ENCODE measurements at regions not wholly inside any gene's neighbourhood (a gene's known extent, or its start where the extent isn't known, plus 50 kb on each side); places are given as distances from the start of the nearest gene placed in this dataset.
"Not testable (repeated sequence)": the region's sequence is repeated elsewhere in the genome, so short reads cannot be mapped to it uniquely, and the experiment has no call there.

DNA sequence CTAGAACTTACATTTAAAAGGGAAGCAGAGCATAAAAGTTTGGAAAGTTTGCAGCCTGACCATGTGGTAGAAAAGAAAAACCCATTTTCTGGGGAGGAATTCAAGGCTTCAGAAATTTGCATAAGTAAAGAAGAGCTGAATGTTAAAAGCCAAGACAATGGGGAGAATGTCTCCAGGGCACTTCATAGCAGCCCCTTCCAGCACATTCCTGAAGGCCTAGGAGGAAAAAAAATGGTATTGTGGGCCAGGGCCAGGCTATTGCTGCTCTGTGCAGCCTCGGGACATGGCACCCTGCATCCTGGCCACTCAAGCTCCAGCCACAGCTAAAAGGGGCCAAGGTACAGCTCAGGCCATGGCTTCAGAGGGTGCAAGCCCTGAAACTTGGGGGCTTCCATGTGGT, 474.2 kb upstream of the MDGA2 start:
- DNase-seq, result not testable (repeated sequence)

DNA sequence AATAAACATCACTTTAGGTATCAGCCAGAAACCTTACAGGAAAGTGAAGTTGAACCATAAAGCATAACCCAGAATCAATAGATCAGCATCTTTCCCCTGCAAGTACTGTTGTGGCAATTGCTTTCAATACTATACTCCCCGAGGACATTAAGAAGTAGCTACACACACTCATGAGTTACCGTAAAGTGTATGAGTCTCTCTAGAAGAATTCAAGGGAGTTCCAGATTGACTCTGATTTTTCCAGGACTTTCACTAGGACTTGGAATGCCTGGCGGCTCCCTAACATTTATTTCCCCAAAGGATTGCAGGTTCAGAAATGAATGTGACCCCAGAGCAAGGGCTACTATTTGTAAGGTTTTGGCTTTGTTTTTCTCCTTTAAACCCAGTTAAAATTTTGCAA, 465.4 kb upstream of the MDGA2 start:
- no peak for DNase-seq

GRCh38 chr14:48129472-48129871, 454.1 kb upstream of the MDGA2 start:
- no peak for DNase-seq

DNA sequence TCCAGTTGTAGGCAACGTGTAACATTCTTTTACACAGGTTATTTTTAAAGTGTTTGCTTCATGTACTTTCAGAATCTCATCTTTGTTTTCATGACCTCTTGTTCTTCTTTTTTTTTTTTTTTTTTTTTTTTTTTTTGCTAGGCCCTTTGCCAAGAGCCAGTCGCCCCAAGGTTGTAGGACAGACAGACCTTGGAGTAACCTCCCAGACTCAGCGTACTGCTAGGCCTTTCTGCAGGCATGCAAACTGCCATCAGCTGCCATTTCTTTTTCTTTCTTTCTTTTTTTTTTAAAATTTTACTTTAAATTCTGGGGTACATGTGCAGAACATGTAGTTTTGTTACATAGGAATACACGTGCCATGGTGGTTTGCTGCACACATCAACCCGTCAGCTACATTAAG, 452.3 kb upstream of the MDGA2 start:
- no peak for DNase-seq

DNA sequence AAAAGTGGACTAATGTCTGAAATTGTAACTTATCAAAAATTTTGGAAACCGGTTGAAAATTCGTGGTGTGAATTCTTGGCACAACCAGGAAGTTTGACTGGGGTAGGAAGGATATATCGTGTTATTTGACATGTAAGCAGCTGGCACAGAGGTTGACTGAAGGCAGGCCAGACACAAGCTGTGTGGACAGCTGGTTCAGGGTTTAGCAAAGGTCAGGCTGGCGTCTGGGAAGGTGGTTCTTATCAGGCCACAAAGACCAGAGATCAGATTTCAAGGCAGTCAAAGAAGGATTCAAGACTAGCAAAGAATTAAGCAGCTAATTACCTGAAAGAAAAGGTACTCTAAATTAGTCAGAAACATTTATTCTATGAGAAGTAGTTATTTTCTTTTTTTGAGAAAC, 450.2 kb upstream of the MDGA2 start:
- no peak for DNase-seq

DNA sequence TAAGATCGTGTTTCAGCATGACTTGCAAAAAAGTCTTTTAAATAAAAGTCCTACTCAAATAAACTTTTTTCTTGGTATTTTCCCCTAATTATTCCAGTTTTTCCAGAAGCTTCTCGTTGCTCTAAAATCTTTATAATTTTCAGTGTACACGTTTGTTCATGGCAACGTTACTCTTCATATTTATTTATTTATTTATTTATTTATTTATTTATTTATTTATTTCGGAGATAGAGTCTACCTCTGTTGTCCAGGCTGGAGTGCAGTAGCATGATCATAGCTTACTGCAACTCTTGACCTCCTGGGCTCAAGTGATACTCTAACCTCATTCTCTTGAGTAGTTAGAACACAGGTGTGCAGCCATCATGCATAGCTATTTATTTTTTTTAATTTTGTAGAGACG, 438.3 kb upstream of the MDGA2 start:
- DNase-seq, result no peak

DNA sequence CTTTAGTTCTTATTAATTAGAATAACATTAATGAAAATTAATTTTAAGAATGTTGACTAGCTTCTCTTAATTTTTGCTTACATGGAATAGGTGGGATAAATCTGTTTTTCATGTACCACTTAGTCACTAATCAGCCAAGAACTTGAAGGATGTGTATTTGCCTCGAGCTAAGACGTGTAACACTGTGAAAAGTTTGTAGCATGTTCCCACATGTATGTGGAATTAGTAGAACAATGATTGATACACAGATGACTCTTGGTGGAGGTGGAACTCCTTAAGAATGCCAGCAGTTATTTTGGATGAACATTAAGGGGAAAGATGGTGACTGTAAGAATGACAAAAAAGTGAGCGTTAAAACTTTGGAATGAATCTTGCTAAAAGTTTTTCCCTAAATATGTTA, 435.7 kb upstream of the MDGA2 start:
- no peak for DNase-seq

- no peak for DNase-seq
Measured at GRCh38 chr14:48107646-48108045, 432.2 kb upstream of the MDGA2 start.

DNA sequence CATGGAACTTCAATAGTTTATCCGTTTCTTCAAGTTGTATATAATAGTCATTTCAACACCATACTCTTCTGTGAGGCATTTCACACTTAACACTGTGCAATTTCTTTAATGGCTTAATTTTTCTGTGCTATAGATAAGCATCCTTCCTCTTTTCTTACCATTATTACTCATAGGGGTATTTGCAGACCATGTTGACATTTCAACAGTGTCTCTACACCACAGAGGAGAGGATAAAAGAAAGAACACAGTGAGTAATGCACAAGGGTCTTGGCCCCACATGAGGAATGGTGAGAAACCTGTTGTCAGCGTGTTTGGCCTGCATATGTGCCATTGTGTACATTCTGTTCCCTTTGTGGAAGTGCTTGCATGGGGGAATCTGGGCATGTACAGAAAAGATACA, 421.5 kb upstream of the MDGA2 start:
- no peak for DNase-seq

DNA sequence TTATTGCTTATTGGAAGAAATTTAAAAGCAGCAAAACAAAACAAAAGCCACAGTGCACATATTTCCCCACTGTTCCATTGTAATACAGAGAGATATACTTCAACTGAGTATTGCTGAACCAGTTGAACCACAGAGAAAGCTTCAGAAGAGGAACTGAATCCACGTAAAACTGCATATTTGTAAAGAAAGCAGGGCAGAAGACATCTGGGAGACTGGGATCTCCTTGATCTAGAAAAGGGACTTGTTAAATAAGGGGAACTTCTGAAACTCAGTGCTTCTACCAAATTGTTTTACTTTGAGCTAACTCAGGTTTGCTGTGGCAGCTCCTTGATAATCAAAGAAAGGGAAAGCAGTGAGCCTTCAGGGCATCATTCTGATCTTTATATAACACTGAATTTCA, 411.1 kb upstream of the MDGA2 start:
- DNase-seq, result no peak

- no peak for DNase-seq
Measured at GRCh38 chr14:48075487-48075886, 400.1 kb upstream of the MDGA2 start.

- DNase-seq, result no peak
Measured at GRCh38 chr14:48052973-48053372, 377.6 kb upstream of the MDGA2 start.

DNA sequence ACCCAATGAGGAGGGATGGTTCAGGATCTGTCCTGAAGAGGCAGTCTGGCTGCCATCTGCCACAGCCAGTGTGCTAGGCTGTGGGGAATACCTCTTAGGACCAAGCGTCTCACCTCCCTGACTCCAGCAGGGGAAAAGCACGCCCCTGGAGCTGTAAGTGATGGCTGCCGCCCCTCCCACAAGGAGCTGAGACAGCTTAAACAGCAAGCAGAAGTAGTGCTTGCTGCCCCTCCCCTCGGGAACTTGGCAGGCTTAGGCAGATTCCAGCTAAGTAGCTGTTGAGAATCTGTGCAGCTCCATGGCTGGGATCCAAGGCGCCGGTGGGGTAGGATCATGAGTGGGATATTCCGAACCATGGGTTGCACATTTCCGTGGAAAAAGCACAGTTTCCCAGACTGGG, 360.4 kb upstream of the MDGA2 start:
- no peak for DNase-seq

GRCh38 chr14:48027115-48027514, 351.7 kb upstream of the MDGA2 start:
- DNase-seq, result no peak

GRCh38 chr14:48023881-48024280, 348.5 kb upstream of the MDGA2 start:
- no peak for DNase-seq

DNA sequence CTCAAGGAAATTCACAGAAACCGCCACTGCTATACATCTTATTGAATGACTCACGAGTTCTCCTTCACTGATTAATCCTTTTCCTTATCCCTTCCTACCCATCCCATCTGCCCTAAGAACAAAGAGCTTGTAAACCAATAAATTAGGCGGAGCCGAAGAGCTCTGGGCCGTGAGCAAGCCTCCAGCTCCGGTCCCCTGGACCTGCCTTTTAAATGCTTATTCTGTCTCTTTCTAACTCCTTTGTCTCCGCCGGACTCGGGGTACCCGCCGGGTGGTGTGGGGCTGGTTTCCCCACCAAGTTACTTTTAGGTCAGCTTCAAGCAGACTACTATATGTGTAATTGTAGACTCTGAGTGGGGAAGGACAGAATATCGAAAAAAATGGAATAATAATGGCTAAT, 336.1 kb upstream of the MDGA2 start:
- DNase-seq, result not testable (repeated sequence)

DNA sequence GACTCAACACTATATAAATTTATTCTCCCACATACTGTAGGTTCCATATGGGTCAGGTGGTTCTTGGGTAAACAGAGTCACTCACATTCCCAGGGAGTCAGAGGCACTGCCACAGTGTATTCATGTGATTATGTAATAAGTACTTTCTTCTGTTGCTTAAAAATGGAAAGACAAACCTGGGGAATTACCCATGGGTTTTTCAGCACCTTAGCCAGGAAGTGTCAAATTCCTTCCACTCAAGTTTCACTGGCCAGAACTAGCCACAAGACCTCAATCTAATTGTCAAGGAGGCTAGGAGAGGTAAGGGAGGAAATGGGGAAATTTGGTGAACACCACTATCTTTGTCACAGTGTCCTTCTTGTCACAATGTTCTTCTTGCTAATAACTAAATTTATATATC, 333.2 kb upstream of the MDGA2 start:
- no peak for DNase-seq

DNA sequence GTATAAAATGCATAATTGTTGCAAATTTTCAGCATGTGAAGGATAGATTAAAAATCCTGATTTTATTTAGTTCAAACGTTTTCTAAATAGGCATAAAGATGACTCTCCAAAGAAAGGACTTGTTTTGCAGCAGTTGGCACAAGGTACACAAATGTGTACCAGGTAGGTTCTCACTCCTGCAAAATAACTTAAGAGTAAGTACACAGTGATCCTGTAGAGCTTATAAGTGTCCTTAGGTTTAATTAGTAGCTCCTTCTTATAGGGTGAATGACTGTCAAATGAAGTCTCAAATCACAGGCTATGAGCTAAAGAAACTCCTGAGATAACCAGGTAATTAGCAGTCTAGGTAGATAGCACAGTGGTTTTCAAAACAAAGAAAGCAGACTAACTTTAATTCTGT, 330.6 kb upstream of the MDGA2 start:
- DNase-seq, result no peak

GRCh38 chr14:47993883-47994282, 318.5 kb upstream of the MDGA2 start:
- no peak for DNase-seq

DNA sequence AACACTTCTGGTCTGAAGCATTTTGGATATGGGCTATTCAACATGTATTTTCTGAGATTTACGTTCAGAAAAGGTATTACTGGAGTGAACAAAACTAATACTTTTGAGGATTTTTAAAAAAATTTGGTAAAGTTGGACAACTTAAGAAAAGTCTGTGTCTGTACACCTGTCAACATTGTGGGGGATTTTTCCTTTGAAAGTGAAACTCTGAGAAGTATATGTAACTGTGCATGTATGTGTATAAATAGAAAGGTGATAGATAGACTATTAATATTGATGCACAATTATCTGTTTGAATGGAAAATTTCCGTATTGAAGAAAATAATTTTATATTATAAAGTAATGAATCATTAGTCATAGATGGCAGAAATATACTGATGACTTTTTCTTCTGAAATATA, 312.8 kb upstream of the MDGA2 start:
- no peak for DNase-seq

GRCh38 chr14:47978871-47979270, 303.5 kb upstream of the MDGA2 start:
- no peak for DNase-seq

GRCh38 chr14:47976139-47976538, 300.7 kb upstream of the MDGA2 start:
- no peak for DNase-seq

DNA sequence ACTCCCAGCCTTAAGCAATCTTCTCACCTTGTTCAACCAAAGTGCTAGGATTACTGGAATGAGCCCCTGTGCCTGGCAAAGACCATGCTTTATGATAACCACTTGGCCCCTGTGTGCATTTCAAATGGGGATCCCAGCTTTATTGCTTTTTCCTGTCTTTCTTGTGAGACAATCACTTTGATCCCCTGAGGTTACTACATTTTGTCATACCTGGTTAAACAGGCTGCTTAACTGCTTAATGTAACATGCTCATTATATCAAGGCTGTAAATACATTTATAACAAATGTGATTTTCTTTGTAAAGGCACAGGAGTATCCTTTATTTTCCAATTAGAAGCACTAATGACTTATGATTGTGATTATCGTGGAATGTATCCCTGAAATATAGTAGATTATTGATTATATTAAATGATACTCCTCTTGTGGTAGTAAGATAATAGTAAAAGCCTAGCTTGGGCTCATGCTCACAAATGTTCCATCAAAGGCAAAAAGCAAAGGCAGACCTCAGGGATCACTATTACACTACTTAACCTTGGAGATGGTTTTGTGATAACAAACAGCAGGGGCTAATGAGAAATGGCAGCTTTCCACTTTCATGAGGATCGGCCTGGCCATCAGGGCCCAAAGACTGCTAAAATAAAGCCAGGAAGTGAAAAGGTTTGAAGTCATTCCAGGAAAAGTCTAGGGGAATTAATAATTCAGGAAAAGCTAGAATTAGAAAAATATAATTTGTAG, 290.8 kb upstream of the MDGA2 start:
- DNase-seq, result no peak

DNA sequence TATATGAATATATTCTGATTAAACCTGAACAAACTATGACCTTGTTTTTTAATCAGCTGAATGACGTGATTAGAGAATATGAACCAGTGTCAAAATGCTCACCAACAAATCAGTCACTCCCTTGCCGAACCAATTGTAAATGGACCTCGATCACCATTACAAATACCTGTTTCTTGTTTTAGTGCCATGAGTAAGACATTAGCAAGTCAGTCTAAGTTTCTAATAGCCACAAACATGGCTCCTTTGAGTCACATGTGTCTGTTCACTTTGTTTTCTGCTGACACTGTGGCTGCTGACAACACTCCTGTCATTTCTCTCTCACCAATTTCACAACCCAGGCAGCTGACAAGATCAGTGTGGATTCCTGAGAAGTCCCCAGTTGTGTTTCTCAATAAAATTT, 286.2 kb upstream of the MDGA2 start:
- DNase-seq, result no peak

- DNase-seq, result no peak
Measured at GRCh38 chr14:47959740-47960139, 284.3 kb upstream of the MDGA2 start.

DNA sequence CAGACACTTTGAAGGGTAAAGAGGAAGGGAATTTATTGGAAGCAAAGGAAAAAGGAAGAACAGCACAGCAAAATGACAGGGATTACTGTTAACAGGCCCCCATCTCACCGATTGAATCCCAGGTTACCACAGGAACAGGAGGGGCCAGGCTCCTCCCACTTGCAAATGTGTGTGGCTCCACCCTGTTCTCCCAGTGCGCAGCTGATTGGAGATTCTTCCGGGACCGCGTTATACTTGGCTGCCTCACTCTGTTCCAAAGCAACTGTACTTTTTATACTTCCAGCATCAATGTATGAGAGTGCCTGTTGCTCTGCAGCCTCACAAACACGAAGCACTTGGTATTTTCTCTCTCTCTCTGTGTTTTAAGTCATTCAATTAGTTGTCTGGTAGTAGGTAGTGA, 273.6 kb upstream of the MDGA2 start:
- no peak for DNase-seq
